HG03460 (cell line): ENCODE measurements at regions not wholly inside any gene's neighbourhood (a gene's known extent, or its start where the extent isn't known, plus 50 kb on each side); places are given as distances from the start of the nearest gene placed in this dataset.

Source experiments
- ATAC-seq: cut with Tn5 transposase; IDR thresholded peaks from one replicate; pipeline ENCODE4 v1.9.1; 2021; ENCODE audit not compliant: unreplicated experiment

DNA sequence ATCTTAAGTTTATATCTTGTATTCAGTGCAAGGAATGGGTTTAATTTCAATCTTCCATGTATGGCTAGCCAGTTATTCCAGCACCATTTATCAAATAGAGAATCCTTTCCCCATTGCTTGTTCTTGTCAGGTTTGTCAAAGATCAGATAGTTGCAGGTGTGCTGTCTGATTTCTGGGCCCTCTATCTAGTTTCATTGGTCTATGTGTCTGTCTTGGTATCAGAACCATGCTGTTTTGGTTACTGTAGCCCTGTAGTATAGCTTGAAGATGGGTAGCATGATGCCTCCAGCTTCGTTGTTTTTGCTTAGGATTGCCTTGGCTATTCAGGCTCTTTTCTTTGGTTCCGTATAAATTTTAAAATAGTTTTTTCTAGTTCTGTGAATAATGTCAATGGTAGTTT is 200.0 kb downstream of the MANEA start:
- ATAC-seq = no peak

DNA sequence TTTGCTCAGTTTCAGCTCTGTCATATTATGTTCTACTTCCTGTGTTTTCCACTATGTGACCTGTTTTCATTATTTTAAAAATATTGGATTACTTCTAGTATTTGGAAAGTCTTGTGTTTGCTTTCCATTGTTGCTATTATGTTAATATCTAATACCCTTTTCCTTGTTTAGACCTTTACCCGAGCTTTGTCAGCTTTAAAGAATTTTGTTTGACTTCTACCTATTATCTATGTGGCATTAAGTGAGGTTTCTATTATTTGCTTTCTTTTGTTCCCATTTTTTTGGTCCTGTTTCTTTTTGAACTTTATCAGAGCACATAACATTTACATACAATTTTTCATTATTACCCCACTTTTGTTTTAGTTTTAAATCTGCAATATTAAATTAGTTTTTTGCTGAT is 202.7 kb downstream of the MANEA start:
- no peak for ATAC-seq

DNA sequence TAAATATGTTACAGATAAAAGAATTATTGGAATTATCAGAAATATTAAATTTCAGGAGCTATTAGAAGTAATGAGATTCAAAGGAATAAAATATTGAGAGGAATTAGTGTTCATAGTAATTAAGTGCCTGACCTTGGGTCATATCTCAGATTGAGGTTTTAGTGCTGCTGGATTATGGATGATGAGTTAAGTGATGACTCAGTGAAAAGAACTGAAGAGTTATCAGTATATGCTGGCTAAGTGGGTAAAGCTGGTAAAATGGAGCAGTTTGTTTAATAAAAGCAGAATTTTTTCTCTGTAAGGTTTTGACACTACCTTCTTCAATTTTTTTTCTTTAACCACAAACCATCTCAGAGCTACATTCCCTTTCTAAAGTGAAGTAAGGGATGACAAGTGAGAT is 206.7 kb downstream of the MANEA start:
- ATAC-seq = no peak

DNA sequence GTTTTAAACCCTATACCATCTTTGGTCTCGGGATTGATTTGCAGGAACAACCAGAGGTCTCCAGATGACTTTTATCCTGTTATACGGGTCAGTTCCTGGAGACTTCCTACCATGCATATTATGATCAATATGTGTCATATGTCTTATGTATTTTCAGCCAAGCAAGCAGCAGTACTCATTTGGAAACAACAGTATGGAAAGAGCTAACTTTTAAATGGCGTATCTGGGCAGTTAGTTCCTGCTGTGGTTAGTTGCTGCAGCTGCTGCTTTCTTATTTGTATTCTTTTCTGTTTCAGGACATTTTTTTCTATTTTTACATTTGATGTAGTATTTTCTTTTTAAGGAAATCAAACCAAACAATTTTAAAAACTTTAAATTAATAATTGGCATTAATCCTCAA is 207.5 kb downstream of the MANEA start:
- ATAC-seq = no peak

DNA sequence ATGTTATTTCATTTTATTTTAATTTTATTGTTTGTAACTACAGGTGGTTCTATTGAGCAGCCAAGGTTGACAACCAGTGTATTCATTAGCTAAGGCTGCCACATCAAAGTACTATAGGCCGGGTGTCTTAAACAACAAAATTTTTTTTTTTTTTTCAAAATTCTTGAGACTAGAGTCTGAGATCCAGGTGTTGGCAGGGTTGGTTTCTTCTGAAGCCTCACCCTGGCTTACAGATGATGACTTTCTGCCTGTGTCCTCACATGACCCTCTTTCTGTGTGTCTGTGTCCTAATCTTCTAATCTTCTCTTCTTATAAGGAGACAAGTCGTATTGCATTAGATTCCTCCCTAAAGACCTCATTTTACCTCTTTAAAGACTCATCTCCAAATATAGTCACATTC is 208.4 kb downstream of the MANEA start:
- ATAC-seq = no peak

DNA sequence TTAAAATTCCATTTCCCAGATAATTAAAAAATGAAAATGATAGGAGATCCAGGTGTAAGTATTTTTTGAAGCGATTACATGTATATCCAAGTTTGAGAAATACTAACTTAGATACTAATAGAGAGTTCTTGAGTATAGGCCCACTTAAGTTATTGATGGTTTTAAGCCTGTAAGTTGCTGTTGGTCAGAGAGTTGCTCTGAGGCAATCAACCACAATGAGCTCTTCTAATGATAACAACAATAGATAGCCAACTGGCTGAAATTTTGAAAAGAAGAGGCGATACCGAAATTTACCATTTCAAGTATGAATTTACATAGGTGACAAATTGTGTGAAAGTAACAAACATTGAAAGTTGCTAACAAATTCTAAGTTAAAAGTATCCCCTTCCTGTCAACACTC is 209.5 kb downstream of the MANEA start:
- ATAC-seq = no peak

DNA sequence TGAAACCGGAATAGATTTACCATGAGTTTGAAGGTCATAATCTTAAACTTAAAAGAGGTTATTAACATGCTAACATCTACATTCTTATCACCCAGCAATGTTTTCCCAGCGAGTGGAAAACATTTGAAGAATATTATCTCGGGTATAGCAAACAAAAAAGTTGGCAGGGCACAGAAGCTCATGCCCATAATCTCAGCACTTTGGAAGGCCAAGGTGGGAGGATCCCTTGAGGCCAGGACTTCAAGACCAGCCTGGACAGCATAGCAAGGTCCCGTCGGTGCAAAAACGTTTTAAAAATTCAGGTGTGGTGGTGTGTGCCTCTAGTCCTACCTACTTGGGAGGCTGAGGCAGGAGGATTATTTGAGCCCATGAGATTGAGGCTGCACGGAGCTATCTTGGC is 213.5 kb downstream of the MANEA start:
- no peak for ATAC-seq

DNA sequence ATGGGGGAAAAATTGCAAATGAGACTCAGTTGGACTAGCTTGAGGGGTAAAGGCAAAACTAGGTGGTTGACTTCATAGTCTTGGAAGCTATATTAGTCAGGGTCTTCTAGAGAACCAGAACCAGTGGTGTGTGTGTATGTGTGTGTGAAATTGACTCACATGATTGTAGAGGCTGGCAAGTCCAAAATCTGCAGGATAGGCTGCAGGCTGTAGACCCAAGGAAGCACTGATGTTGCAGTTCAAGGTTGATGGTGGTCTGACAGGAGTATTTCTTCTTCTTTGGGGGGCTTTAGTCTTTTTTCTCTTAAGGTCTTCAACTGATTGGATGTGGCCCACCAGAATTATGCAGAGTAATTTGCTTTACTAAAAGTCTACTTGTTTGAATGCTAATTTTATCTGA is 217.4 kb downstream of the MANEA start:
- no peak for ATAC-seq

DNA sequence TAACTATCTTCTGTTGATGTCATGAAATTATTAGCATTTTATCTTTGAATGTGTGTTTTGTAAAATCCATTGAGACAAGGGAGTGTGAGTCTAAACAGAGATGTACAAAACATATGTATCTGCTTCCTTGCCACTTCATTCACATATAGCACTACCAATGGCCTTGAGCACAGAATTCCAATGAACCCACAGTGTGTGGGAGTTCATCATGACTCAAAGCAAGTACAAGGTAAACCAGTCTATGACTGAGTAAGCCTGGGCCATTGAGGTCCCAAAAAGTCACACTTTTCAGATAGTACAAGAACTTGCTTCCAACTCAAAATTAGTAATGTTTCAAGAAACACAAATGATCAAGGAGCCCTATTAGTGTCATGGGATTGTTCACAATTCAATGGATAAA is 218.6 kb downstream of the MANEA start:
- no peak for ATAC-seq

DNA sequence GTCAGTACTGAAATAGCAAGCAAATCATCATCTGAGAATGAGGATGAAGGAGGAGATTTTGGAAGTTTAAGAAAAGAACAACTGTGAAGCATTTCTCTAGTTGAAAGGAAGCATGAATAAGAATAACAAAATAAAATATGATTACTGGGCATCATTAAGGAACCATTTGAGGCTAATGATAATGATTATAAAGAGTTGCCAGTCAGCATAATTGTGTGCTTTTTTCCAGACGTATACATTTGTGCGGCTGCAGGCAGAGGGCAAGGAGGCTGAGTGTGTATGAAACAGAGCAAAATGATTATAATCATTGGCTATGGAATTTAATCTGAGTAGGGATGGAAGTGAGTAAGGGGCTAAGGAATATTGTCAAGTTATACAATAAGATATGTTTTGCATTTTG is 218.7 kb upstream of the FUT9 start:
- ATAC-seq = no peak

DNA sequence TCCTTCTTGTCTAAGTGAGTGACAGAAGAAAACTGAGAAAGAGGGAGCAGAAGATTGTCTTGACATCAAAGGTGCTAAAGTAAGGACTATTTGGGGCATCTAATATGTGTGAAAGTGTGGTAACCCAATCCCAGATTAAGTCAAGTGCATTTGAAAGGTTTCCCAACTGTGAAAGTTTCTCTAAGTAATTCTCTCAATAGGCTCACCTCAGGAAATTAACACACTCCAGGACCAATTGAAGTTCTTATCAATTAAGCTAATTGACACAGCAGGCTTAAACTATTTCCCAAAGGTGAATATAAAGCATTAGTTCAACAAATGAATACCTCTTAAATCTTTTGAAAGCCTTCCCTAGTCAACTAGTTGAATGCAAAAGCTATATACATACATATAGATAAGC is 212.8 kb upstream of the FUT9 start:
- no peak for ATAC-seq

DNA sequence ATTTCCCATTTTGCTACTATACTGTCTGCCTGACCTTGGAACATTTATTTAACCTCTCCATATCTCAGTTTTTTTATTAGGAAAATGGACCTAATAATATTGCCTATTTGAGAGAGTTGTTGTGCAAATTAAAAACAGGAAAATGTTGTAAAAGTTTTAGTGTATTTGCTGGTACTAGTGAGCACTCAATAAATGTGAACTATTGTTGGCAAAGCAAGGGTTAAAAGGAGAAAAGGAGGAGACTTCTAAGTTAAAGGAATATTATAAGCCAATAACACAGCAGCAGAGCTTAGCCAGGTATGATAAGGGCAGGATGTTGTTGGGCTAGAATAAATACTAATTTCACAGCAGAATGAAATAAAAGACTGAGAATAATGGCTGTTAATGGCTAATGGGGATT is 211.9 kb upstream of the FUT9 start:
- no peak for ATAC-seq

DNA sequence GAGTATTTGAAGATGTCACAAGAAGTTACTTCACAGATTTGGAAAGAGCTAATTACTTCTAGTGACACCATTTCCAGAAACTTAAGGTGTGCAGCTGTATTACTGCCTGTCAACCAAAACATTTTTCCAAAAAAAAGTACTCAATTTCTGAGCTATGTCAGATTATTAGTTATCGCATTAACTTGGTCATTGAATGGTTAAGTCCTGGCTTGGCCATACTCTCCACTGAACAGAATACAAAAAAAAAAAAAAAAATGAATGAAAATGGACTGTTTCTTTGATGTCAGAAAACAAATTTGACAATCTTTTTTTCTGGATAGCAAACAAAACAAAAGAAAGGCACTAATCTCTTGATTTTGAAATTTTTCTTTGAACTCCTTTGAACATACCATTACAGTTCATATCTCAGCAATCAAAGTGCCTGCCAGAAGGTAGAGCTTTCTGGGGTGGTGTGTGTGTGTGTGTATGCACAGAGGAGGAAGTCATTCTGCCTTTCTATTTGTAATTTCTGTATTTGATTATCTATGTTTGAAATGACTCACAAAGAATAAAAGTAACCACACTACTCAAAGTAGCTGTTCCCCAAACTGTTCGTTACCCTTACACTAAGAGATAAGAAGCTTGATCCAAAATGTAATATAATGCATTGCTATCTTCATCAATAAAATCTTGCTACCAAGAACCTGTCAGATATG is 210.8 kb upstream of the FUT9 start:
- peak; percentile 61 for ATAC-seq

DNA sequence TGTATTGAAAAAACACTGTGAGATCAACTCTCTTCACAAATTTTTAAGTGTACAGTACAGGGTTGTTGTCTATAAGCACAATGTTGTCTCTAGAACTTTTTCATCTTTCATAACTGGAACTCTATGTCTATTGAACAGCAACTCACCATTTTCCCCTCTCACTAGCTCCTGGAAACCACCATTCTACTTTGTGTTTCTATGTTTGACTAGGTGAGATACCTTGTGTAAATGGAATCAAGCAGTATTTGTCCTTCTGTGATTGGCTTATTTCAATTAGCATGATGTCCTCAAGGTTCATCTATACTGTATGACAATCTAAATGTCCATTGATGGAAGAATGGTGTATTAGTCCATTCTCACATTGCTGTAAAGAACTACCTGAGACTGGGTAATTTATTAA is 210.1 kb upstream of the FUT9 start:
- ATAC-seq = no peak

DNA sequence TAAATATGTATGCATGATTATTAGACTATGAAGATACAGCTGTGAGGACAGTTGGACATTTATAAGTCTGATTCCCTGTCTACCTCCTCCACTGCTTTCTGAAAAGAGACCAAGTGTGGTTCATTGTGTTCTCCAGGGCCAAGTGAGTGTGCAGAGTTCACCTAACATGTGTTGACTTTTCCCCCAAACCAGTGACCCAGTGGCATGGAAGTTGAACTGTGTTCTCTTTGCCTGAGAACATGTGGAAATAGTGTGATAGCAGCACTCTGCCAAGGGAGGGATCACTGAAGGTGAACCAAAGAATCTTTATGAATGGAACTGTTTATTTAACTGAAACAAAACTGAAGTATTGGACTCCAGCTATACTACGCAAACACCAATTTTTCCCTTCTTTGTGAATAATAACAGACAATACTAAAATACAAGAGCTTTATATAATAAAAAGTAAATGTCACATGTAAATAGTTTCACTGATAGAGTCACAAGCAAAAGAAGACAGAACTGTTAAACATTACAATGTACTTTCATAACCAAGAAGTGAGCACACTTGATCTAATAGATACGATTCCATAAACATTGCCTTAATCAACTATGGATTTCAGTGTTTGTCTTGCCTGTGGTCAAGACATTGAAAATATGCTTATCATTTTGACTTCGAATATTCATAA is 200.3 kb upstream of the FUT9 start:
- no peak for ATAC-seq

DNA sequence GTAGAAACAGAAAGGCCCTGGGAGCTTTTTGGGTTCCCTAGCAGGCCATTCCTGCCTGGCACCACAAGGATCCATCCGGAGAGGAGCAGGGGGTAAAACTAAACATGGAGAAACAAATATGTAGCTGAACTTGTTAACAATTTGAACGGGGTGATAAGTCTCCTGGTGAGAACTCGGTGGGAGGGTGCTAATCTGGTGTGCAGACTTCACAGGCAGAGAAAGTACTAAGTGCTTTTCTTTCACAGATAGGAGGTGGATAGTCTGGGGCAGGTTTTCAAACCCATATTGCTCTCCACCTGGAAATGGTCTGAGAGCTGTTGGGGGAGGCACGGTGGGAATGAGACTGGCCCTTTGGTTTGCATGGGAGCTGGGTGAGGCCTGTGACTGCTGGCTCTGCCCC is 196.3 kb upstream of the FUT9 start:
- no peak for ATAC-seq

DNA sequence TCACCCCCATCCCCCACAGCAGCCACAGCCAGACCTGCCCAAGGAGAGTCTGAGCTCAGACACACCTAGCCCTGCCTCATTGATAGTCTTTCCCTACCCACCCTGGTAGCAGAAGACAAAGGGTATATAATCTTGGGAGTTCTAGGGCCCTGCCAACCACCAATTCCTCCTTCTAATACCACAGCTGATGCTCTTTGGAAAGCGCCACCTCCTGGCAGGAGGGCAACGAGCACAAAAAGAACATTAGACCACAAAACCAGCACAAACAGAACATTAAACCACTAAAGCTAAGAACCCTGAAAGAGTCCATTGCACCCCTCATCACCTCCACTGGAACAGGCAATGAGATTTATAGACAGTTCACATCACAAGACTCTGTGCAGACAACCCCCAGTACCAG is 195.8 kb upstream of the FUT9 start:
- ATAC-seq = no peak

DNA sequence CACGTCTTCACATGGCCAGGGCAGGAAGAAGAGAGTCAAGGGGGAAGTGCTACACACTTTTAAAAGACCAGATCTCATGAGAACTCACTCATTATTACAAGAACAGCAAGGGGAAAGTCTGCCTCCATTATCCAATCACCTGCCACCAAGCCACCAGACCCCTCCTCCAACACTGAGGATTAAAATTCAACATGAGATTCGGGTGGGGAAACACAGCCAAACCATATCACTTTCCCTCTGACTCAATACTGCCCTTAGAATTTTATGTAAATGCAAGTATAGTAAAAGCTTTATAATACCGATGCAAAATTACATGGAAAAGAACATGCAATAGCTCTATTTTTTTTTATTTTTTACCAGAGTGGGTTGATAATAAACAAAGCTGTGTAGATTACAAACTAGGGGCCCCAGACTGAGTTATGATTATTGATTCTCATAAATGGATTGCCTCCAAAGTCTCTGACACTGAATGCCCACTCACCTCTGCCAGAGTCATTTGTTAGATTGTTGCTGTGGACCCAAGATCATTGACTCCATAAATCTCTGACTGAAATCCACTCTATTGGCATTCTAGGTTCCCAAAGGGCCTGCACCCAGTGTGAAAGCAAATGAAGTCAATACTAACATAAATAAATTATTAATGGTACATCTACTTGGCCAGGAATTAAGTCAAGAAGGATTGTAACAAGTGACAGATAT is 184.8 kb upstream of the FUT9 start:
- no peak for ATAC-seq

DNA sequence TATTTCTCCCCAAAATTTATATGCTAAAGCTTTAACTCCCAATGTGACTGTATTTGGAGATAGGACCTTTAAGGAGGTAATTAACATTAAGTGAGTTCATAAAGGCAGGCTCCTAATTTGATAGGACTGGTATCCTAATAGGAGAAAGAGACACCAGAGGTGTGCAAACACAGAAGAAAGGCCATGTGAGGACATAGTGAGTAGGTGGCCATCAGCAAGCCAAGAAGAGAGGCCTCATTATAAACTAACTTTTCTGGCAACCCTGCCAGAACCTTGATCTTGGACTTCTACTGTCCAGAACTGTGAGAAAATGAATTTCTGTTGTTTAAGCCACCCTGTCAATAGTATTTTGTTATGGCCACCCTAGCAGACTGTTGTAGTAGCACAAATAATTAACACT is 177.9 kb upstream of the FUT9 start:
- ATAC-seq = no peak

DNA sequence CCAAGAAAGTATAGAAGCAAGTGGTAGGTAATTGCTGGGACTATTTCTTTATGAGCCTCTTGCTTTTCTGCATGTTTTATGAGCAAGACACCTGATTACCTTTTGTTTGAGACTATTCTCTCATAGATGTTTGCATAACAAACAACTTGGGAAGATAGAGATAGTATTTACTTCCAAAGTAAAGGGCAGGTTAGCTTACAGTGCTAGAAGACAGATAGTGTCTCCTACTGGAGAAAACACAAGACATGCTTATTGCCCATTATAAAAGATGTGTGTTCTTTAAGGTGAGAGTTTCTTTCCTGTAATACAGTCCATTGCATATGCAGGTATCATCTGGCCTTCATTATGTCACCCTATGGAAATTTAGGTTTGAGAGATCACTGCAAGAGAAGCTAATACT is 174.2 kb upstream of the FUT9 start:
- ATAC-seq = no peak

DNA sequence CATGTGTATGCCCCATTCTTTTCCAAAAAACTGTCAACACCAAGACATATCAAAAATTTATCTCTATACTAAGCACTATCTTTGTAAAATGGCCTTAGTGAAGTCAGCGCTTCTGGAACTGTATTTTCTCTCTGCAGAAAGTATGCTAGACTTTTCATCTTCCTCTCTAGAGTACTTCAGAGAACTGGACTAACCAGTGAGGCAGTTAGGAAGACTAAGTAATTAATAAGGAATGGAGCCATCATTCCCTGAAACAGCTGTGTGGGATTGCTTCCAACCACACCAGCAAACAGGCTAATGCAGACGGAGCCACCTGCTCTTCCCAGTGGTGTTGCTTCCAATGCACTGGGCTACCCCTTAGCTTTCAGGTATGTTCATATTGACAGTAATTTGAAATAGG is 169.1 kb upstream of the FUT9 start:
- ATAC-seq = no peak

DNA sequence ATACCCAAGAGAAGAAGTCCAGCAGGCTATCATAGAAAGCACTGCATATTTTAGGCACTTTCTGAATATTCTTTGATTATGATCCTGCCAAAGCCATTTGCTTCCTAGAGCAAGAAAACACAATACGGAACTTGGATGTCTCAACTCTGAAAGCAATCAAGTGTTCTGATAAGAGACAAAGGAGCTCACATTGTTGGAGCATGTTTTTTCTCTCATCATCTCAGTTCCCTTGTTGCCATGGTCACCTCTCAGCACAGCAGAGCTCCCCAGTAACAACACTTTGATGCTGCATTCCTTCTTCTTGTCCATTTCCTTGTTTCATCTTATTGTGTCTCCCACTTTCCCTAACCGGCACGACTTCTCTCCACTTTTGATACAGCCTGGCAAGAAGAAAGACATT is 168.7 kb upstream of the FUT9 start:
- no peak for ATAC-seq

DNA sequence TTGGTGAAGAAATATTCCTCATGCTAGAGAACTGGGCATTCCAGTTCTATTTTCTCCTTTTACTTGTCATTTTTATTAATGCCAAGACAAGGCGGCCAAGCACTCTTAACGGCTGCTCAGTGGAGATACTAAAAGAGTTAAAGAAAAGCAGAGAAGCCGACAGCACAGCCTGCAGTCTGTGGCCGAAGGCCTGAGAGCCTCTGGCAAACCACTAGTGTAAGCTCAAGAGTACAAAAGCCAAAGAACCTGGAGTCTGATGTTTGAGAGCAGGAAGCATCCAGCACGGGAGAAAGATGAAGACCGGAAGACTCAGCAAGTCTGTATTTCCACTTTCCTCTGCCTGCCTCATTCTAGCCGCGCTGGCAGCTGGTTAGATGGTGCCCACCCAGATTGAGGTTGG is 167.1 kb upstream of the FUT9 start:
- ATAC-seq = no peak
